HepG2 (cell line): ENCODE measurements at regions not wholly inside any gene's neighbourhood (a gene's known extent, or its start where the extent isn't known, plus 50 kb on each side); places are given as distances from the start of the nearest gene placed in this dataset.

Experiments used
- ATAC-seq: fragments of 200-7000 bp; cut with Tn5 transposase; 3 replicates; pipeline ENCODE4 v1.9.1; 2020; ENCODE audit warnings: mild to moderate bottlenecking, moderate library complexity
- BruUV-seq: library from RNA; stranded (reverse); fragments of 400-500 nt; replicated peaks from 2 replicates; lab custom pipeline; 2021; lab: Mats Ljungman, UMichigan
- CTCF ChIA-PET: fragments of 300-600 bp; formaldehyde crosslinking; extraction: SDS; loops from one replicate; lab custom pipeline; 2021; ENCODE audit warnings: low total read pairs, inconsistent platforms, low intra/inter-chr PET ratio; lab: Yijun Ruan, JAX
- POLR2A ChIA-PET: fragments of 350-600 bp; sonication (Branson Sonifier 250); formaldehyde crosslinking; loops from one replicate; lab custom pipeline; 2020; ENCODE audit warnings: antibody characterized with exemption, inconsistent platforms; lab: Yijun Ruan, JAX
- DNase-seq: peaks from one replicate; pipeline ENCODE4 v3.0.0-alpha.2; 2015; ENCODE audit warnings: low spot score
- FAIRE-seq: peaks from 3 replicates; lab custom pipeline; 2011; peaks lifted over from hg19 to GRCh38; lab: Jason Lieb, UNC
- H2AFZ ChIP-seq: one replicate; pipeline ENCODE4 v1.6.1; 2011; ENCODE audit warnings: low read length, inconsistent platforms
- H3K27ac ChIP-seq: fragments of 300-600 bp; 3 replicates; pipeline ENCODE4 v1.8.0; 2011; ENCODE audit warnings: mixed run types, mild to moderate bottlenecking, mixed read lengths, low read length, inconsistent platforms; ENCODE audit not compliant: insufficient read depth; ENCODE audit errors: extremely low read length
- H3K27me3 ChIP-seq, 2 experiments: fragments of 200-600 bp in 1 of 2; 2 replicates in 1 of 2; 3 replicates in 1 of 2; pipeline versions ENCODE4 v1.6.0 to v1.8.0; 2011; ENCODE audit warnings: low read length in 2 of 2, mild to moderate bottlenecking in 2 of 2, moderate library complexity in 2 of 2, inconsistent platforms in 1 of 2; ENCODE audit not compliant: insufficient read depth in 2 of 2, control insufficient read depth in 1 of 2
- H3K36me3 ChIP-seq, 2 experiments: fragments of 200-600 bp in 1 of 2; replicated peaks in 1 of 2; 2 replicates in 1 of 2; 3 replicates in 1 of 2; pipeline versions ENCODE4 v1.5.1 to v1.8.0; 2011; ENCODE audit warnings: low read length in 2 of 2, inconsistent platforms in 1 of 2; ENCODE audit not compliant: insufficient read depth in 2 of 2, control insufficient read depth in 1 of 2
- H3K4me1 ChIP-seq: 2 replicates; pipeline ENCODE4 v1.5.1; 2012; ENCODE audit warnings: low read length, inconsistent platforms; ENCODE audit not compliant: insufficient read depth
- H3K4me2 ChIP-seq: 2 replicates; pipeline ENCODE4 v1.6.0; 2011; ENCODE audit warnings: low read depth, low read length, inconsistent platforms
- H3K4me3 ChIP-seq, 3 experiments: fragments of 200-600 bp in 1 of 3; sonication (generic), shearing (Covaris generic) in 1 of 3; replicated peaks in 1 of 3; 2 replicates each; pipeline ENCODE4 v1.5.1; 2011 to 2016; ENCODE audit warnings: low read length in 3 of 3, inconsistent platforms in 2 of 3, low read depth in 2 of 3, mild to moderate bottlenecking in 2 of 3, control low read depth in 1 of 3, mixed read lengths in 1 of 3; ENCODE audit not compliant: insufficient read depth in 1 of 3
- H3K79me2 ChIP-seq: one replicate; pipeline ENCODE4 v1.6.1; 2011; ENCODE audit warnings: low read length, inconsistent platforms; ENCODE audit not compliant: insufficient read depth
- H3K9ac ChIP-seq: 2 replicates; pipeline ENCODE4 v1.6.0; 2011; ENCODE audit warnings: mild to moderate bottlenecking, low read depth, low read length, inconsistent platforms; ENCODE audit not compliant: insufficient read depth
- H3K9me3 ChIP-seq: 2 replicates; pipeline ENCODE4 v1.5.1; 2012; ENCODE audit warnings: mild to moderate bottlenecking, low read length
- H4K20me1 ChIP-seq: 2 replicates; pipeline ENCODE4 v1.6.0; 2011; ENCODE audit warnings: inconsistent platforms, mild to moderate bottlenecking, low read length, moderate library complexity; ENCODE audit not compliant: insufficient read depth
- BCL3 ChIP-seq: sonication (generic); formaldehyde crosslinking; IDR thresholded peaks from 2 replicates; pipeline ENCODE4 v1.5.1; 2020; ENCODE audit warnings: mild to moderate bottlenecking, missing genetic modification reagents, moderate library complexity
- BRF2 ChIP-seq: sonication (generic); formaldehyde crosslinking; IDR thresholded peaks from 2 replicates; pipeline ENCODE4 v1.8.1; 2022; ENCODE audit warnings: mild to moderate bottlenecking, missing genetic modification reagents
- CEBPB ChIP-seq: IDR thresholded peaks from 2 replicates; pipeline ENCODE4 v1.6.1; 2011; ENCODE audit warnings: low read depth, low read length, improper control_type of control experiment, borderline replicate concordance
- ETV5 ChIP-seq: IDR thresholded peaks from 2 replicates; pipeline ENCODE4 v1.6.1; 2018; ENCODE audit warnings: missing biosample characterization, missing genetic modification reagents, inconsistent platforms, borderline replicate concordance
- GPN1 ChIP-seq: sonication (generic); formaldehyde crosslinking; IDR thresholded peaks from 2 replicates; pipeline ENCODE4 v1.5.1; 2020; ENCODE audit warnings: missing genetic modification reagents, borderline replicate concordance
- HOMEZ ChIP-seq: IDR thresholded peaks from 2 replicates; pipeline ENCODE4 v1.6.1; 2016; ENCODE audit warnings: low read depth
- NCOA2 ChIP-seq: sonication (generic); formaldehyde crosslinking; IDR thresholded peaks from 2 replicates; pipeline ENCODE4 v1.8.0; 2022; ENCODE audit warnings: inconsistent platforms
- PHF21A ChIP-seq: sonication (generic); formaldehyde crosslinking; IDR thresholded peaks from 2 replicates; pipeline ENCODE4 v1.5.0; 2020; ENCODE audit warnings: mild to moderate bottlenecking, missing genetic modification reagents
- PPARG ChIP-seq: conservative IDR thresholded peaks from 2 replicates; pipeline ENCODE4 v1.6.1; 2016; ENCODE audit warnings: missing biosample characterization, missing genetic modification reagents
- SUZ12 ChIP-seq: fragments of 150-350 bp; IDR thresholded peaks from 2 replicates; pipeline ENCODE4 v1.6.1; 2014; ENCODE audit warnings: low read depth, low read length
- TBP ChIP-seq: sonication (generic); formaldehyde crosslinking; IDR thresholded peaks from 2 replicates; pipeline ENCODE4 v1.5.0; 2020; ENCODE audit warnings: missing genetic modification reagents
- TFDP1 ChIP-seq: IDR thresholded peaks from 2 replicates; pipeline ENCODE4 v1.6.1; 2016; ENCODE audit warnings: missing compliant biosample characterization, missing genetic modification reagents, borderline replicate concordance
- ZNF343 ChIP-seq: sonication (generic); formaldehyde crosslinking; IDR thresholded peaks from 2 replicates; pipeline ENCODE4 v1.4.0; 2020; ENCODE audit warnings: mild to moderate bottlenecking, missing genetic modification reagents
- WGBS: methylation state at CpG from one replicate; pipeline ENCODE4 v1.1.6; 2017; ENCODE audit warnings: low lambda C conversion rate; 5-methylcytosine and 5-hydroxymethylcytosine counted together
- in situ Hi-C: cut with HindIII; loops from 2 replicates; pipeline ENCODE4 v1.10.0; 2017; ENCODE audit warnings: low pct_unique_long_range_greater_than_20kb; ENCODE audit not compliant: extremely low pct_ligation_motif_present
- intact Hi-C: fragments of 100-400 bp; cut with micrococcal nuclease; formaldehyde crosslinking; loops from one replicate; pipeline ENCODE4 v1.10.0; 2022; ENCODE audit not compliant: unreplicated experiment

GRCh38 chr3:74366331-74366730, 248.1 kb downstream of the CNTN3 start (continued):
- TF ChIP-seq BCL3, result no peak
- TF ChIP-seq TBP (CRISPR knock-in tag), result no peak
- TF ChIP-seq CEBPB, result no peak
- TF ChIP-seq ZNF343 (CRISPR knock-in tag), result no peak
- TF ChIP-seq PHF21A (CRISPR knock-in tag), result no peak

GRCh38 chr3:74363346-74363745, 251.1 kb downstream of the CNTN3 start:
- Histone ChIP-seq H3K4me2 (no peak overlapping the region), H3K9me3 (no peaks in the 10 kb centered on the region), H3K79me2 (no peaks in the 10 kb centered on the region), H3K4me3 (no peak overlapping the region), H3K27ac (no peak overlapping the region), H3K27me3 (no peaks in the 10 kb centered on the region), H4K20me1 (no peaks in the 10 kb centered on the region), H2AFZ (no peak overlapping the region), H3K9ac (no peak overlapping the region), H3K4me1 (no peaks in the 10 kb centered on the region), H3K36me3 (no peaks in the 10 kb centered on the region)
- POLR2A ChIA-PET, result no interaction called here
- FAIRE-seq (no peak), DNase-seq (no peak), ATAC-seq (no peak)
- in situ Hi-C loops (no loop called here), intact Hi-C loops (no loop called here)
- CTCF ChIA-PET, result no interaction called here
- TF ChIP-seq GPN1 (CRISPR knock-in tag) (no peak), BRF2 (CRISPR knock-in tag) (no peak), PPARG (CRISPR knock-in tag) (no peak), NCOA2 (no peak), HOMEZ (no peak), TFDP1 (CRISPR knock-in tag) (no peak), SUZ12 (no peak), ETV5 (CRISPR knock-in tag) (no peak)
- BruUV-seq, result no TSS peak
- WGBS, result 0% methylated on average over 1 of the region's 1 CpG
